ENCODE measurements at regions not wholly inside any gene's neighbourhood (a gene's known extent, or its start where the extent isn't known, plus 50 kb on each side); places are given as distances from the start of the nearest gene placed in this dataset.
"Not testable (repeated sequence)": the region's sequence is repeated elsewhere in the genome, so short reads cannot be mapped to it uniquely, and the experiment has no call there.

- DNase-seq (ENCODE audit: low read depth in 2 of 2): no peak
Measured at GRCh38 chr9:79061752-79062616, 509.8 kb upstream of the TLE4 start.

GRCh38 chr9:79073201-79073600 lies 498.6 kb upstream of the TLE4 start:
- no peak for DNase-seq (ENCODE audit: low read depth in 2 of 2)

DNA sequence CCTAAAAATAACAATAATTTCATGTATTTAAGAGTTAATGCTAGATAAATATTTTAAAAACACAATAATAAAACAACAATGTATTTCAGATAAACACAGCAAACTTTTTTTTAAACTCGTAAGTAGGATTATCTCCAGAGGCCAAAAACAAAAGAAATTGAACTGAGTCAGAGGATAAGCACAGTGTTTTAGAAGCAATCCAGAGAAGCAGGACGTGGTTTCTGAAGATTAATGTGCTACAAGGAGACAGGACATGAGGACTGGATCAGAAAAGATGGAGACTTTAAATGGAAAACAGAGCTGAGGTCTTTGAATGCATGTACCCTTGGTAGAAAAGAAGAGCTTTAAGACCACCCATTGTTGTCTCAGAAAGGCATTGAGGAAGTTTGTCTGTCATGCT lies 491.2 kb upstream of the TLE4 start:
- no peak for DNase-seq (ENCODE audit: low read depth in 2 of 2)

DNA sequence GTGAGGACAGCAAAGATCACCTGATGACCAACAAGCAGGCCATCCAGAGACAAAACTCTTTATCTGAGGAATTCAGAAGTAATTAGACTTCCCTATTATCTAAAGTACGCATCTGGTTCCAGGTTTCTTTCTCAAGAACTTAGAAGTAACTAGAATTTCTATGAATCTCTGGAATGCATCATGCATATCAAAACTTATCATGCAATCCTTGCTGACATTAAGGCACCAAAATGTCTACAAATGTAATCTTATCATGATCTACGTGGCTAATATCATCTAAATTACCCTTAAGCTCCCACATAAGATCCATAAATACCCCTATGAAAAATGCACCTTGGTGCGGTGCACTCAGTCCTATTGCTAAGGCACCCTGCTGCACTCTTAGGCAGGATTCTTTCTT lies 488.1 kb upstream of the TLE4 start:
- DNase-seq (ENCODE audit: low read depth in 2 of 2): no peak

GRCh38 chr9:79087133-79087532 lies 484.6 kb upstream of the TLE4 start:
- no peak for DNase-seq (ENCODE audit: low read depth in 2 of 2)

GRCh38 chr9:79089054-79089560 lies 482.7 kb upstream of the TLE4 start:
- no peak for DNase-seq (ENCODE audit: low read depth in 2 of 2)

- not testable (repeated sequence) for DNase-seq (ENCODE audit: low read depth in 2 of 2)
Measured at GRCh38 chr9:79089851-79090250, 481.9 kb upstream of the TLE4 start.

- not testable (repeated sequence) for DNase-seq (ENCODE audit: low read depth in 2 of 2)
Measured at GRCh38 chr9:79103257-79103656, 468.5 kb upstream of the TLE4 start.

DNA sequence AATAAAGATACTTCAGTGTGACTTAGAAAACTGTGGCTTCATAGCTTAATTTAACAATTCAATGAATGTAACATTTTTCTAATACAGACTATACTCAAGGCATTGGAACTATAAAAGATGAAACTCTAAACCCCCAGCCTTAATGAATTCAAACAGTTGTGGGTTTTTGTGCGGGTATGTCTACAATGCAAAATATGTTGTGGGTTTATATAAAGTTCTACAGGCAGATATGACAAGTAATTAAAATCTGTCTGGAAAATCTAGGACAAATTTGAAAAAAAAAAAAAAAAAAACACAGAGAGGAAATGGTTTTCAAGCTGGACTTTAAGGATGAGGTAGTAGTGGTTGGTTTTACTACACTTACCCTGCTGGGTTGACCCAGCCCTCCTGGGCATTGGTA lies 467.5 kb upstream of the TLE4 start:
- no peak for DNase-seq (ENCODE audit: low read depth in 2 of 2)

DNA sequence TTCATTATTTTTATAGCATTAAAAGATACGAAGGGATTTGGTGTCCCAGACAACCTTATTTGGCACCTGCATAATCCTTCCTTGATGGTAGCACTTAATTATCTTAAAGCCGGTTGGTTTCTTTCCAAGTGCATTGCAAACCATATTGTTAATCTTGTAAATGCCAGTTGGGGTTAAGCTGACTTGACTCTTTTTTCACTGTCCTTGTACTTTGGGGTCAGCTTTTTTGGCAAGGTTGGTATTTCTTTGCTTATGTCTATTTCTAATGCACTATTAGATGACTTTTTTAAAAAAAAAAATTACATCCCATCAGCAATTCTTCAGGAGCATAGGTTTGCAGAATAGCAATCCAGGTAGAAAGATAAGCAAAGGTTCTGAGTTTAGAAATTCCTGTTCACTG lies 466.8 kb upstream of the TLE4 start:
- DNase-seq (ENCODE audit: low read depth in 2 of 2): no peak

DNA sequence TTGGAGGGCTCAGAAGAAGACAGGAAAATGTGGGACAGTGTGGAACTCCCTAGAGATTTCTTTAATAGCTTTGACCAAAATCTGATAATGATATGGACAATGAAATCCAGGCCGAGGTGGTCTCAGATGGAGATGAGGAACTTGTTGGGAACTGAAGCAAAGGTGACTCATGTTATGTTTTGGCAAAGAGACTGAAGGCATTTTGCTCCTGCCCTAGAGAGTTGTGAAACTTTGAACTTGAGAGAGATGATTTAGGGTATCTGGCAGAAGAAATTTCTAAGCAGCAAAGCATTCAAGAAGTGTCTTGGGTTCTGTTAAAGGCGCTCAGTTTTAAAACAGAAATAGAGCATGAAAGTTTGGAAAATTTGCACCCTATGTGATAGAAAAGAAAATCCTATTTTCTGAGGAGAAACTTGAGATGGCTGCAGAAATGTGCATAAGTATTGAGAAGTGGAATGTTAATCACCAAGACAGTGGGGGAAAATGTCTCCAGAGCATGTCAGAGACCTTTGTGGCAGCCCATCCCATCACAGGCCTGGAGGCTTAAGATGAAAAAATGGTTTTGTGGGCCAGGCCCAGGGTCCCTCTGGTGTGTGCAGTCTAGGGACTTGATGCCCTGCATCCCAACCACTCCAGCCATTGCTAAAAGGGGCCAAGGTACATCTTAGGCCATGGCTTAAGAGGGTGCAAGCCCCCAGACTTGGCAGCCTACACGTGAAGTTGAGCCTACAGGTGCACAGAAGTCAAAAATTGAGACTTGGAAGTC lies 463.7 kb upstream of the TLE4 start:
- DNase-seq (ENCODE audit: low read depth in 2 of 2): no peak

- no peak for DNase-seq (ENCODE audit: low read depth in 2 of 2)
Measured at GRCh38 chr9:79111653-79112052, 460.1 kb upstream of the TLE4 start.

- no peak for DNase-seq (ENCODE audit: low read depth in 2 of 2)
Measured at GRCh38 chr9:79115176-79115575, 456.6 kb upstream of the TLE4 start.

- peak in 1 of 2 donors; percentile 15 for DNase-seq (ENCODE audit: low read depth in 2 of 2)
Measured at GRCh38 chr9:79116041-79116440, 455.7 kb upstream of the TLE4 start.

- no peak for DNase-seq (ENCODE audit: low read depth in 2 of 2)
Measured at GRCh38 chr9:79116709-79117108, 455.1 kb upstream of the TLE4 start.

DNA sequence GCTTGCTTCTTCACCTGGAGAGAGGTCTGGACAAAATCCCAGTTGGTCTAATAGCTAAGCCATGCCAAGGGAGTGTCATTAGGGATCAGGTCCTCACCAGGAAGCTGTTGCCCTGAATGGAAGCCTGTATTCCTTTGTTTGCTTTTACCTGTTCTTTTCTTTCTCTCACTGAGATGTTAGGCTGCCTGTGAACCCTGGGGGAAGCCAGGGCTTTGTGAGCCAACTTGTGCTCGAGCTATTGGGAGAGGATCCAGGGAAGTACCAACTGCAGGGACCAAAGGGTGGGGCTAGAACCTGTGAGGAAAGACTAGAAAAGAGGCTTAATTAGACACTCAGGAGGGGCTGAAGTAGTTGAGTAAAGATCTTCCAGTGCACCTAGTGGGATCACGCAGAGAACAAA lies 451.2 kb upstream of the TLE4 start:
- no peak for DNase-seq (ENCODE audit: low read depth in 2 of 2)

- DNase-seq (ENCODE audit: low read depth in 2 of 2): no peak
Measured at GRCh38 chr9:79120941-79121340, 450.8 kb upstream of the TLE4 start.

- peak in 1 of 2 donors; percentile 20 for DNase-seq (ENCODE audit: low read depth in 2 of 2)
Measured at GRCh38 chr9:79123415-79123814, 448.4 kb upstream of the TLE4 start.

GRCh38 chr9:79127661-79128060 lies 444.1 kb upstream of the TLE4 start:
- no peak for DNase-seq (ENCODE audit: low read depth in 2 of 2)

DNA sequence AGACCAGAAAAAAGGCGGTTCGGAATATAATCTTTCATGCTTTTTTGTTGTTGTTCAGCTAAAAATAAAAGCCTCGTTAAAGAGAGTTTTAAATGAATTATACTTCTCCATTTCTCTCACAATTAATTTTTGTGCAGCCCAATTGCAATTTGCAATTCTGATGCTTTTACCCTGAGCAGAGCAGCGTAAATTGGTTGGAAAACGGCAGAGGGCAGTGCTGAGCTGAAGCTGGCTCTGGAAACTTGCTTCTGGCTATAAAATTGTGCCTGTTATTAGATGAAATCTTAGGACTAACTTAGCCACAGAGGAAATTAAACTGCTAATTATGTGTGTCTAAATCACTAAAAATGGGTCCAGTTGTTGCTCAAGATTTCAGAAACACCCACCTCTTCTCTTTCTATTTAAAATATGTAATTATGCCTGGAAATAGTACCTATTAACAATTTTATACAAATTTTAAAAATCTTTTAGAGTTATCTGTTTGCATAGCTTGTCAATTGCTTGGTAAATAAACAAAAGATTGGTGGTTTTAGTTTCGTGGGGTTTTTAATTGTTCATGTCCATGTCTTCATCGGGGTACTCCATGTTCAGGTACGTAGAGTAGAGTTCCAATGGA lies 441.8 kb upstream of the TLE4 start:
- DNase-seq (ENCODE audit: low read depth in 2 of 2): peak; percentile 53 to 66

GRCh38 chr9:79131246-79131774 lies 440.5 kb upstream of the TLE4 start:
- no peak for DNase-seq (ENCODE audit: low read depth in 2 of 2)

DNA sequence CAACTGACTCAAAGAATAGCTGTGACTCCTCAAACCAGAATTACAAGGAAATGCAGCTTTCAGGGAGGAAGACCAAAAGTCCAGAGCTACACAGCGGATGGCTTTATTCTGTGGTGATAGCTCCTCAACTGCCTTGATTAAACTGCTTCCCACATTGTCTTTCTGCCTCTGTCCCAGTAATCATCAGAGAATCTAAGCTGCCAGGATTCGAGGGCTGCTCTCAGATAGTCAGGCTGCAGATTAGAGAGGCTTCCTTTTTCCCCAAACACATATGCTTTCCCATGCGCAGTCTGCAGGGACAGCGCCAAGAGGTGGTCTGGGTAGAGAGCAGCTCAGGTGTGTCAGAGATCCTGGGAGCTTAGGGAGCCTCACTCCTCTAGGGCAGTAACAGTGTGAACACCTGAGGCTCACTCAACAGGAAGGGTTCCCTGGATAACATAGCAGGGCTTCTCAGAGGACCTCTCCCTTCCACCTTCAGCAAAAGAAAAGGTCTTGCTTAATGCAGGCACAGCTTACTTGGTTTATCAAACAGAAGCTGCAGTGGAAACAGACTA lies 439.9 kb upstream of the TLE4 start:
- DNase-seq (ENCODE audit: low read depth in 2 of 2): no peak
